Left cardiac atrium (tissue), 4 donors: ENCODE measurements at regions not wholly inside any gene's neighbourhood (a gene's known extent, or its start where the extent isn't known, plus 50 kb on each side); places are given as distances from the start of the nearest gene placed in this dataset.

Experiments used
- ATAC-seq, 2 donors: fragments of 200-7000 bp; cut with Tn5 transposase; one replicate each; pipeline ENCODE4 v1.9.1; 2020; ENCODE audit warnings: mild to moderate bottlenecking in 2 of 2, moderate library complexity in 2 of 2
- DNase-seq: peaks from one replicate; pipeline ENCODE4 v3.0.0-alpha.2; 2020
- intact Hi-C, 2 donors: fragments of 100-400 bp; cut with DNase I; formaldehyde crosslinking; loops; one replicate each; pipeline versions ENCODE4 v1.14.1 to v1.15.1; 2022 to 2023
- donor health status: DM: no; HTN: yes; CAD: no.
- donor health status: DM: no; HTN: yes; CAD: no; lungs with severe emphysema.
- donor health status: DM: yes; HTN: yes; CAD: no.
- donor health status: Dilated cardiomyopathy.

DNA sequence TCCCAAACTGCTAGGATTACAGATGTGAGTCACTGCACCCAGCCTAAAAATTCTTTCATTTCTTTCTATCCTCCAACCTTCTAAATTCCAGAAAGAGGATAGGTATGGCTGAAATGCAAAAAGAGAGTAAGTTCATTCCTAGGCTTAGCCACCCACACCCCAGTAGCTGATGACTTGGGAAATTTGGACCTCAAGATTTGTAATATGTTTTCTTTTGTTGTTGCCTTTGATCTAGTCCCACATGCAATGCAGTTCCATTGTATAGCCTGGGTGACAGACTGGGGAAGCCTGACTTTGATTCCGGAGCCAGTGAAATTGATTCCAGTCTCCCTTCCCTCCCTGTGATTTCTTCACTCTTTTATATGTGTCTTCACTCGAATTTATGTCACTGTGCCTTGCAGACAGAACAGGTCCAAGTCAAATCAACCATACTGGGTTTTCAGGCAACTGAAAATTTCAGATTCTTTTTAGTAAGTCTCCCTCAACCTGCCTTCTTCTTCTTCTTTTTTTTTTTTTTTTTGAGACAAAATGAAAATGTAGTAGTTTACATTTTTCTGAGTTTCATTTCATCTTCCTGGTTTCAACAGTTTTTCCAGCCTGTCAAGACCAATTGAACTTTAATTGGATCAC is 176.2 kb upstream of the RBPJ start:
- intact Hi-C loops = no loop called here
- no peak for DNase-seq
- ATAC-seq = no peak

DNA sequence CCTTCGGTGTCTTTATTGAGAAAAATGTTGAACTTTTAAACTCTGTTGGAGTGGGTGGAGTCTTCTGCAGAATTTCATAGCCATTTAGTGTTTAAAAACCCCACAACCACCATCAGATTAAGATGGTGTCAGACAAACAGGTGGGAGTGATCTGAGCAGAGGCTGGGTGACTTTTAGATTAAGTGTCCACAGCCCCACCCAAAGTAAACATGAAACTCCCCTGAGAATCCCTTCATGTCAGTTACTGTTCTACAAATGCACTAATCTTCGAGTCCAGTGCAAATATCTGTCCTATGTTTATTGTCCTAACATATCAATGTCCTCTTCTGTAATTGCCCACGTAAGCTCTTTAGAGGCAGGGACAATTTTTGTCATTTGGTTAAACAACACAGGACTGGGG is 175.6 kb upstream of the RBPJ start:
- ATAC-seq (no peak), DNase-seq (no peak)
- intact Hi-C loops = no loop called here

DNA sequence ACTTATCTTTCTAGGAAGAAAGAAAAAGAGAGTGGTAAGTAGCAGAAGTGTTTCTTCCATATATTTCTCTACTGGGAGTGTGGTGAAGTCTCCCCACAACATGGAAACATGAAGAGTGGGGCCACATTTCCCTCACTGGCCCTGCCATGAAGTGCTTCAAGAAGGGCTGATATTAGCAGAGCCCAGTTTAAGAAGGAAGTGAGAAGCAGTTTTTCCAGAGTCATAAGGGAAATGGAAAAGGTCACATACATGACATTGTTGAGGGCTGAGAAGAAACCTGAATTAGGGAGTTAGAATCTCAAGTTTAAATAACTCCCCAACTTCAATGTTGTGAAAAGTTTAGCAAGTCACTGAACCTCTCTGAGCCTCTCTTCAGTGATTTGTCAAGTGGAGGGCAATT is 171.9 kb upstream of the RBPJ start:
- intact Hi-C loops = no loop called here
- ATAC-seq (no peak), DNase-seq (no peak)

DNA sequence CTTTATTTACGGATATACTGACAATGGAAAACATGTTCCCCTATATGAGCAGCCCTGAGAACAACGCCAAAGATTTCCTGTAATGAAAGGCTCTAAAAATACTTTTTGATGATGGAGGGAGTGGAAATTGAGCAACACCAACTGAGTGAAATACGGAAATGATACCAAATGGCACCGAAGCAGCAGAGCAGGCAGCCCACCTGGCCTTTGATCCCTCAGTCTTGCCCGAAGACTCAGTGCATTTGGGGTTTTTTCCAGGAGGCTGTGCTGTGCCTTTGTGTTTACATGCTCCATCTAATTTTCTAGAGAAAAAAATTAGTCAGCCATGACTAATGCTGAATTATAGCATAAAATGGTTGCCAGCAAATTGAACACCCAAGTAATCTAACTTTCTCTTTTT is 169.9 kb upstream of the RBPJ start:
- ATAC-seq = peak in 1 of 2 donors; percentile 62

DNA sequence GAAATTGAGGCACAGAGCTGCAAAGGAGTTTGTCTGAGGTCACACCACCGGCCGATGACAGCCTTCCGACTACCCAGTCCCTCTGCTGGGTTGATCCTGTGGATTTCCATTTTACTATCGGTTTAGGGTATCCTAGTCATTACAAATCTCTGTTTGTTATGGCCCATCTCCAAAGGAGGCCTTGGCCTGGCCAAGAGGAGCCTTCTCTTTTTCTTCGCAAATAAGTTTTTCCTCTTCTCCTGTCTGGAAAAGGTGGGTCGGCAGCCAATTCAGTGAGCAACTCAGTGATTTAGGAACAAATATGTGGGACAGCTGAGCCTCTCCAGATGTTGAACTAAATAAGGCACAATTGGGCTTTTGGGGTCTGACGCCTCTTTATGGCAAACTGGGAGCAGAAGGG is 169.2 kb upstream of the RBPJ start:
- ATAC-seq = peak; percentile 44 to 78
- DNase-seq = peak; percentile 55
- intact Hi-C loops = no loop called here

More for the DNA sequence above, 169.9 kb upstream of the RBPJ start:
- intact Hi-C loops = no loop called here
- no peak for DNase-seq

DNA sequence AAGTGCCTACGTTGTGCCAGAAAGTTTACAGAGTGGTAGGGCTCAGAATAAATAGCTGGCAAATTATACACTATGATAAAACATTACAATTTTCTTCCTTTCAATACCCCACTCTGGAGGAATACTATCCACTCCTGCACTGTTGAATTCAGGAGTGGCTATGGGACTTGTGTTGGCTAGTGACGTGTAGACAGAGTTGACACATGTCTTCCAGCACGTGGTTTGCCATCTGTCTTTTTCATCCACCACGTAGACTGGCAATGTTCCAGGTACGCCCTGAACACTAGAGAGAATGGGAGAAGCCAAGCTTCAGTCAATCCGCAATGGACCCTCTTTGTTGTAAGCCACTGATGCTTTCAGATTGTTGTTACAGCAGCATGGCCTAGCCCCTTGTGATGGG is 168.8 kb upstream of the RBPJ start:
- DNase-seq (no peak), ATAC-seq (peak in 1 of 2 donors; percentile 60)
- intact Hi-C loops = no loop called here

DNA sequence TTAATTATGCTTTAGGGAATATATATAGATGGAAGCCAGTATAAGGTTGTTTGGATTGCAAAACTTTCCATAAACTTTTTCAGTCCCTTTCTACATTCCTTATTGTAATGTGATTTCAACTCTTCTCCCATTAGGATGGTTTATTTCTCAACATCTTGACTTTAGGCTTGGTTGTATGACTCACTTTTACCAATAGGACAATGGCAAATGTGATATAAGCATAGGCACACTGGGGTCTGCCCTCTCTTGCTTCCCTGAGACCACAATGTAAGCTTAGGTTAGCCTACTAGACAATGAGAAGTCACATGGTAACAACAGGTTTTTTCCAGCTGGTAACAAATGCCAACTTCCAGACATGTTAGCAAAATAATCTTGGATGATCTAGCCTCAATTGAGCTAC is 163.3 kb upstream of the RBPJ start:
- intact Hi-C loops = no loop called here
- ATAC-seq (no peak), DNase-seq (no peak)

DNA sequence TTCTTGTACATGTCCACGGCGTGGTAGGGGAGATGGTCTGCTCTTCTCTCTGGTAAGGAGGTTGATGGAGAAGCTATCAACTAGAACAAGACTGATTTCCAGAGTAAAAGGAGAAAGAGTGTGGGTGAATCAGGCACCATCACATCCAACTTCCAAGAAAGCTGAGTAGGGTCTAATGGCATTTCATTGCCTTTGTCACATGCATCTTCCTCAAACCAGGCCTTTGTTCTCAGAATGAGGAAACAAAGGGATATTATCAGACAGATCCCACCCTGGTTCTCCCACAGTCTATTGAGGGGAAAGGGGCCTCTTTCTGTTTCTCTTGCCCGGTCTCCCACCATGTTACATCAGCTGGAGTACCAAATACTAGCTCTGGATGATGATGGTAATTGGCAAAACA is 160.2 kb upstream of the RBPJ start:
- ATAC-seq (no peak), DNase-seq (no peak)
- intact Hi-C loops = no loop called here

DNA sequence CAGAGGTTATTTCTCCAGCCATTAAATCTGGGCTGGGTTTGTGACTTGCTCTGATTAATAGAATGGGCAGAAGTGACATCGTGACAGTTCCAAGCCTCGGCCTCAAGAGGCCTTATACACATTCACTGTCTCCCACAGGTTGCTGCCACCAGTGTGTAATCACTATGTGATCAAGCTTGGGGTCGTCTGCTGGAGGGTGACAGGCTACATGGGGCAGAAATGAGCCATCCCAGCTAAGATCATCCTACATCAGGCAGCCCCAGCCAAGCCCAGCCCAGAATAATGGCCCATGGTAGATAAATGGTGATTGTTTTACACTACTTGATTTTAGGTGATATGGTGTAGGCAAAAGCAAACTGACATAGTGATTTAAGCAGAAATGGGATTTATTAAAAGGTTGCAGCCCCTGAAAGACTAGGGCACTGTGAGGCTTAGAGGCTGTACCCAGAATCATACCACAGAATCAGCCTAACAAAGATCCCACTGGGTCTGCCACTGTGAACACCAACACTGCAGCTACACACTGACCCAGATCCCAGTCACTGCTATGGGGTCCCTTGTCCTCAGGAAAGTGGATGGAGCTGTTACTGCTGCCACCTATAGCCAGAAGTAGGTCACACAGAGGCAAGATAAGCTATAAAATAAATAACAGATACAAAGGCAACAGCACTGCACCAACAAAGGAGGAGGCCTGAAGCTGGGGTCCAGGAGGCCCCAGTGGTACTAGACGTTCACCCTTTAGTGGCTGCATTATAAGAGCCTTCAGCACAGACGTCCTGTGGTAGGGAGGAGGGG is 159.6 kb upstream of the RBPJ start:
- intact Hi-C loops = no loop called here
- DNase-seq (no peak), ATAC-seq (no peak)

DNA sequence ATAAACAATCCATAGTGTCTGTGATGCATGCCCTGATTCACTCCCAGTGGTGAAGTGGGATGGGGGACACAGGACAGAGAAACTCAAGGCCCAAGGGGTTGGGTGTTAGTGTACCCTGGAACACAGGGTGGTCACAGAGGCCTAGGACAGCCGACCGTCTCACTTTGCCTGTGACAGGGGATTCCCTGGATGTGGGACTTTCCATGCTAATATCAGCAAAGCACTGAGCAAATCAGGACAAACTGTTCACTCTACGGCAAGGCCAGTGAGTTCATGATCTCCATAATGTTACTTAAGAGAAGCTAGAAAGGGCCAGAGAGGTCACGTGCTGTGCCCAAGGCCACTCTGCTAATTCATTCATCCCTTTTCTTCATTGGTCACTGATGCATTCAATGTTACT is 158.7 kb upstream of the RBPJ start:
- no peak for DNase-seq
- intact Hi-C loops = no loop called here
- no peak for ATAC-seq

DNA sequence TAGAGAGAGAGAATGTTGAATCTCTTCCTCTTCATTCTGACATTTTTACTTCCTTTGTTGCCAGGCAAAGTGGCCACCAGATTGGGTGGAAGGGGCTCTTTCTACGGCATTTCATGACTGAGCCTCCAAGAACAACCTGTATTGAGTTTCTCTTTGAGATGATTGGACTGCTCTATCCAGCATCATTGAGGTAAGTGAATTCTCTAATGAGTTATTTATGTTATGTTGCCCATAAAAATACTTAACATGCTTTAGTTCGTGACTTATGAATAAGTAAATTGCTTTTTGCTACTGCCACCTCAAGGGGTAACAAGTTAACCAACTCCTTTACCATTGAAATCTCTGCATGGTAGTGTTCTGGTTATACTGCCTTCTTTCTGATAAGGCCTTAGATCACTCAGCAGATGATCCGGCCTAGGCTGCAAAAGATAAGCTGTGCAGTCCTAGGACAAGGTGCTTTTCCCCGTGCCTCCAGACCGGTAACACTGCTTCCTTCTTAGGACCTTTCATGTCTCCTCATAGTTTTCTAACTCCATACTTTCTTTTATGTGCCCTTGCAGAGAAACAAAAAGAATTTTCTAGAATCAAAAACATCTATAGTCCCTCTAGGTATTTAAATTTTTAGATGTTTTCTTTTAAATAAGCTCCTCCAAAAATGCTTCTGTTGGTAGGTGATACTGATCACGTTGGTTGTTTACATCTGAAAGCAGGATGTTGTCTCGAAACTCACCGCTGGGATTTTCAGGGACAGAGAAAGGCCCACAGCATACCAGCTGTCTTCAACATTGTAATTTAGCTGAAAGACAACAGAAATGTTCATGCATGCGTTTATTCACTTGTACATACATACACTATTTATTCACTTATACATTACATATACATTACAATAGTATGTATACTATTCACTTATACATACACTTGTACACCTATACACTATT is 157.1 kb upstream of the RBPJ start:
- ATAC-seq = no peak
- intact Hi-C loops = no loop called here
- DNase-seq = no peak

DNA sequence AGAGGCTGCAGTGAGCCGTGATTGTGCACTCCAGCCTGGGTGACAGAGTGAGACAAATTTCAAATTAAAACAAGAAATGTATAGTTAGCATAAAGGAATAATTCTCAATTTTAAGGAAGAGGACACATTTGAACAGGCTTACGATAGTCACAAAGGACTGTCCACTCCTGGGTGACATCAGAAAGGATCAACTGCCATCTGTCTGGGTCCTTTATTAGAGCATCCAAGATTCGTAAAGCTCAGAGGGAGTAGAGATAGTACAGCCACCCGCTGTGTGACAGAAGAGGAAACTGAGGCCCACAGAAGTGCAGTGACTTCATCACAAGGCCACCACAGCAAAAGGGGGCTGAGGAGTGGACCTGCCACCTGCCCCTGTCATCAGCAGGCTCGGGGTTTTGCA is 149.3 kb upstream of the RBPJ start:
- ATAC-seq = no peak
- intact Hi-C loops = no loop called here
- DNase-seq = no peak

DNA sequence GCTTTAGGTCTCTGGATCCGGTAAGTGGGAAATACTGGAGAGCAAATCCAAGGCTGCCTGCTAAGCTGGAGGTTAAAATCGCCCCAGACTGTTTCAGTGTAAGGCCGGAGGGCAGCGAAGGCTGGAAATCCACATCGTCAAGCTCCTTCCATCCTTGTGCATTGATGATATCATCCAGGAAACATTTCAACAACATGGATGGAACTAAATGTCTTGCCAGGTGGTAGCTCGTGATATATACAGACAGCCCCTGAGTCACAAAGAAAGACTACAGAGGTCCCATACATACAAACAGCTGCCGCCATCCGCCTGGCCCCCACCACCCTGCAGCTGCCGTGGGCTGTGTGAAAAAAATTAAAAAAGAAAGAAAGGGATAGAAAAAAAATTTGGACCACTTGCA is 148.9 kb upstream of the RBPJ start:
- ATAC-seq = peak in 1 of 2 donors; percentile 51
- intact Hi-C loops = no loop called here
- DNase-seq = no peak

DNA sequence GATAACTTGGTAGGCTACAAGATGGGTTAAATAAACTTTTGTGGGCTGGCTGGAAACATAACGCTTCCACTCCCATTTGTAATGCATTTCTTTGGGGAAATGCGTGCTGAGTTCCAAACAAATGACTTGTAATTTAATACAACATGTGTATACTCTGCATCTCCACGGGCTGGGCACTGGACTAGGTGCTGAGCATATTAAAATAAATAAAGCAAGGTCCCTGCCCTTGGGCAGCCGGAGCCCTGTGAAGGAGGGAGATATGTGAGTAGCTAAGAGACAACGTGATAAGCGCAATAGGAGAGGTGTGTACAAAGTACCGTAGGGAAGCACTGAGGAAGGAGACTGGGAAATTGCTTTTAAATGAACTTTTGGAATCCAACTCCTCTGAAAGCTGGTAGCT is 147.2 kb upstream of the RBPJ start:
- intact Hi-C loops = no loop called here
- no peak for DNase-seq
- peak in 1 of 2 donors; percentile 36 for ATAC-seq

DNA sequence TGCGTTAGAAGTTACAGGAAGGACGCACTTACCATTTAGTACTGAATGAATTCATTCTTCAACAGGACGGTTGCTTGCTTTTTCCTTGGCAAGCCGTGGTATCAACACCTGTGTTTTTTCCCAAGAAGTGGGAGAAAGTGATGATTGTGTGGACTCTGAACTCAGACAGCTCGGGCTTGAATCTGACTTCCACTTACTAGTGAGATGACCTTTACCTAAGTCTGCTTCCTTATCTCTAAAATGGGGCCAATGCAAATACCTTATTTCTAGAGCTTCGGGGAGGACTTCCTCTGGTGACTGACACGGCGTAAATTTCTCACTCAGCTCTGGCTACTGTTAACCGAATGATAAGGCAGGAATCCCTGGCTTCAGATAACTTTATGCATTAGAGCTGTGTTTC is 146.8 kb upstream of the RBPJ start:
- intact Hi-C loops = no loop called here
- ATAC-seq (peak in 1 of 2 donors; percentile 65), DNase-seq (no peak)

DNA sequence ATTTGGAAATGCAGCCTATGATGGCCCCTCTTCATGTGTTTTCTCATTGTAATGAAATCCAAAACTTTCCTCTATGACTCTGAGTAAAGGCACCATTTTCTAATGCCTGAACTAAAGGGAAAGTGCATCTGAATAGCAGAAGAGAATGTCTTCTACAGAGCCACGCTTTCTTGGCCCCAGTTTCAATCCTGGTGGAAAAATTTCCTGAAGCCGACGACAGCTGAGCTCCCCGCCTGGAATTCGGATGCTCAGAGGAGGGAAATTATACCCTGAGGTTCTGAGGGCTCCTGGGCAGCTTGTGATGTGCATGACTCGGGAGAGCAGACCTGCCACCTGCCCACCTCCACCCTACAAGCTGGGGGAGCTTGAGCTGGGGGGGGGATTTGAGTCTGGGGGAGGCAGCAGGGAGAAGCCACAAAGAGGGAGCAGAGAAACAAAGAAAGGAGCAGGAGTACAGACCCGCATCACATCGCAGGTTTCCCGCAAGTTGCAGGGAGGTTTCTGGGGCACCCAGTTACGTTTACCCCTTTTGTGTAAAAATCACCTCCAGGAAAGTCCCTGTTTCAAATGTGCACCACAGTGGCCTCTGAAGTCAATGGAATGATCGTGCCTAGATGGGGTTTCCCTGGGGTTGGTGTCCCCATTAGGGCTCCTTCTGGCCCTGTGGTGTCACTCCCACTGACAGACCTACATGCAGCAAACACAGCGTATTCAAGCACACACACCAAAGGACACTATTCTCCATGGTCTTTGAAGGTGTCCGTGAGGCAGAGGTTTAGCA is 145.6 kb upstream of the RBPJ start:
- DNase-seq (no peak), ATAC-seq (no peak)
- intact Hi-C loops = no loop called here

DNA sequence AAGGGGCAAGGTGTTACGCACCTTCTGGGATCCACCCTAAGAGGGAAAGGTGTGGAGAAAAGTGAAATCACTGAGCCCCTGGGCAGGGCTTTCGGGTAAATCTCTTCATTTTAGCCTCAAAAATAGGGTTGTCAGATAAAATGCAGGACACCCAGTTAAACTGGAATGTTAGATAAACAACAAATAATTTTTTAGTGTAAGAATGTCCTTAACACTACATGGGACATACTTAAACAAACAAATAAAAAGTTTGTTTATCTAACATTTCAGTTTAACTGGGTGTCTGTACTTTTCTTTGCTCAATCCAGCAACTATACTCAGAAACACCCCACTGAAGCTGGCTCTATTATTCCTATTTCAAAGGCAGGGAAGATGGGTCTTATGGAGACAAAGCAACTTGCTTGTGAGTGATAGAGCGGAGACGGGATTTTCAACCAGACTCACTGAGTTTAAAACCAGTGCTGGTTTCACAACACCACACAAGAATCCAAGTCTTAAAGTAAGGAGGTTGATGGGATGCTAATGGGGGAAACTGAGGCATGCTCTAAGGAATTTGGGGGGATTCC is 144.8 kb upstream of the RBPJ start:
- intact Hi-C loops = no loop called here
- DNase-seq = no peak
- no peak for ATAC-seq

DNA sequence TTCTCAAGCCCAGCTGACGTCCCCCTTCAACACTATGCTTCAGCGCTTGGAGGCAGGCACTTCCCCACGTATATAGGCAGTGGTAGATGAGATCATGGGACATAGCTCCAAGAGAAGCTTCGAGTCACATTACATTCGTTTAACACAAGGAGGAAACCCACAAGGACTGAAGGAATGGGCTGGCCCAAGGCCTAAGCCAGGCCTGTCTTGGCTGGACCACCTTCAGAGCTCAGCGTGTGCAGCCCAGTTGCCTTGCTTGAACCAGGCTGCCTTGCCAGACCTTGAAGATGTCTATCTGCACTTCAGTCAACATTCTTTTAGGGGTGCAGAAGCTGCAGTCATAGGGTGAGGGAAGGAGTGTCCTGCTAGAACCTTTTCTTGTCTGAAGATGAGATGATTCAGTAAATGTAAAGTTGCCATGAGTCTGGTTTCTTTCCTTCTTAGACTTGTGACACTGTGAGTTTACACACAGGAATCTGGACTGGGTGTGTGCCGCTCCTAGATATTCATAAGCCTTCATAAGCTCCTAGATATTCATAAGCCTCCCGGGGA is 144.1 kb upstream of the RBPJ start:
- intact Hi-C loops = no loop called here

DNA sequence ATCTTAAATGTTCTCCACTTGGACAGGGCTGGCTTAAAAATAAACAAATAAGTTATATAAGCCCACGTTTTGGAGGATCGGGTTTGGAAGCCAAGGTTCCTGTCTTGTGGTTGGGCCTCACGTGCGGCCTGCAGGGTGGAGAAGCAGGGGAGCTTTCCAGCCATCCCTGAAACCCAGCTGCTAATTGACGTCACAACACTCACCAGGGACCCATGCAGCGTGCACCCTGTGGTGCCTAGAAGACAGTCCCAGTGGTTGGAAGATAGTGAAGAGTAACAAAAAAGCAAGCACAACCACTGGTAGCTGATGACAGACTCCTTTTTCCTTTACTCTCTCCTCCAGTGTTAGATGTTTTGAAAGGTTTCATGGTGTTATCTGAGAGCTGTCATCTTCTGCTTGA is 142.0 kb upstream of the RBPJ start:
- intact Hi-C loops = no loop called here
- peak; percentile 29 for DNase-seq
- ATAC-seq = peak; percentile 48 to 84

More for the DNA sequence above, 144.1 kb upstream of the RBPJ start:
- ATAC-seq = no peak
- DNase-seq = no peak
